ENCODE measurements at regions not wholly inside any gene's neighbourhood (a gene's known extent, or its start where the extent isn't known, plus 50 kb on each side); places are given as distances from the start of the nearest gene placed in this dataset.
A peak's percentile ranks its signal among the peaks of the same experiment; 100 is the strongest.

DNA sequence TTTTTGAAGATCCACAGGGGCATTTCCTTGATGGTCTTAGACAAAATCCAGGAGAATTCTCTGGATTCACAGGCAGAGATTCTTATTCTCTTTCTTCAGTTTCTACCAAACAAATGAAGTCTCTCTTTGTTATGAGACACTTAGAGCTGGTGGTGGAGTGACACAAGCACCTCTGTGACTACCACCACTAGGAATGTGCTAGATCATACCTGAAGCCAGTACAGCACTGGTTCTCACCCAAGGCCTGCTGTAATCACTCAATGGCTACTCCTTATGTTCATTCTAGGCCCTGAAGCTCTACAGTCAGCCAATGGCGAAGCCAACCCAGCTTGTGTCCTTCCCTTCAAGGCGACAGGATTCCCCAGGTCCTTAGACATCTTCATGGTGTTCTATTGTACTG, 482.3 kb downstream of the TRAM1L1 start:
- intact Hi-C loops (cut with DNase I, micrococcal nuclease), result no loop called here
- CTCF ChIA-PET, result no interaction called here

DNA sequence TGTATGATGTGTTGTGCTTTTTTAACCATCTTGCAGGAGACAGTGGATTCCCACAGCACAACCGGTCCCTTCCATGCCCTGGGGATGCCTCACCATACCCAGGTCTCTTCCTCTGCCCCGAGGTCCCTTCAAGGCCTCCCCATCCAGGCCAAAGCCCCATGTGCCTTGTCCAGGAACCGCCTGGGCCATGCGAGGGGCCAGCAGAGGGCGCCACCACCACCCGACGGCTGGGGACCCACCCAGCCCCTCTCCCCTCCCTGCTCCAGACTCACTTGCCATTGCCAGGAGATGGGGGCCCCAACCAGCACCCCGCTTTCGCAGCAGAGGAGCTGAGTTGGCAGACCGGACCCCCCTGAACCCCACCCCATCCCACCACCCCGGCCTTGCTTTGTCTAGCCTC, 485.5 kb downstream of the TRAM1L1 start:
- TF ChIP-seq, protein P1, sequence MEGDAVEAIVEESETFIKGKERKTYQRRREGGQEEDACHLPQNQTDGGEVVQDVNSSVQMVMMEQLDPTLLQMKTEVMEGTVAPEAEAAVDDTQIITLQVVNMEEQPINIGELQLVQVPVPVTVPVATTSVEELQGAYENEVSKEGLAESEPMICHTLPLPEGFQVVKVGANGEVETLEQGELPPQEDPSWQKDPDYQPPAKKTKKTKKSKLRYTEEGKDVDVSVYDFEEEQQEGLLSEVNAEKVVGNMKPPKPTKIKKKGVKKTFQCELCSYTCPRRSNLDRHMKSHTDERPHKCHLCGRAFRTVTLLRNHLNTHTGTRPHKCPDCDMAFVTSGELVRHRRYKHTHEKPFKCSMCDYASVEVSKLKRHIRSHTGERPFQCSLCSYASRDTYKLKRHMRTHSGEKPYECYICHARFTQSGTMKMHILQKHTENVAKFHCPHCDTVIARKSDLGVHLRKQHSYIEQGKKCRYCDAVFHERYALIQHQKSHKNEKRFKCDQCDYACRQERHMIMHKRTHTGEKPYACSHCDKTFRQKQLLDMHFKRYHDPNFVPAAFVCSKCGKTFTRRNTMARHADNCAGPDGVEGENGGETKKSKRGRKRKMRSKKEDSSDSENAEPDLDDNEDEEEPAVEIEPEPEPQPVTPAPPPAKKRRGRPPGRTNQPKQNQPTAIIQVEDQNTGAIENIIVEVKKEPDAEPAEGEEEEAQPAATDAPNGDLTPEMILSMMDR (IDR thresholded peaks at IDR 0.05), result no peak
- intact Hi-C loops (cut with DNase I, micrococcal nuclease), result no loop called here
- Histone ChIP-seq H3K27ac (ENCODE audit: low read depth in 1 of 2, low read length in 2 of 2) (no peak overlapping the region), H3K36me3 (ENCODE audit: insufficient read depth, low read length) (no peaks in the 10 kb centered on the region), H3K9me3 (ENCODE audit: control insufficient read depth in 1 of 2, insufficient read depth in 1 of 2, low read length in 2 of 2) (peaks cover 4 to 22% of the 10 kb centered on the region in 2 experiments), H3K4me3 (ENCODE audit: low read length) (no peak overlapping the region), H3K27me3 (ENCODE audit: control insufficient read depth in 1 of 2, insufficient read depth in 2 of 2, low read length in 2 of 2) (no peaks in the 10 kb centered on the region), H3K4me1 (ENCODE audit: insufficient read depth, low read length) (no peaks in the 10 kb centered on the region)
- no peaks in the 10 kb centered on the region for H3K27me3 Mint-ChIP-seq
- peak in 2 of 14 experiments; percentile 7 to 31 for DNase-seq
- POLR2A ChIA-PET, result no interaction called here
- H3K9me3 Mint-ChIP-seq, result no peaks in the 10 kb centered on the region
- H3K27ac Mint-ChIP-seq, result no peak overlapping the region
- no peak overlapping the region for H3K4me3 Mint-ChIP-seq
- ATAC-seq (ENCODE audit: poor library complexity), result no peak
- no peaks in the 10 kb centered on the region for H3K4me1 Mint-ChIP-seq (ENCODE audit: low read depth)
- CTCF ChIA-PET, result no interaction called here
- H3K36me3 Mint-ChIP-seq (ENCODE audit: low read depth), result no peaks in the 10 kb centered on the region

More for the DNA sequence above, 482.3 kb downstream of the TRAM1L1 start:
- Mint-ChIP-seq H3K36me3 (ENCODE audit: low read depth) (no peaks in the 10 kb centered on the region), H3K4me1 (ENCODE audit: low read depth) (no peaks in the 10 kb centered on the region), H3K4me3 (no peak overlapping the region), H3K27me3 (no peaks in the 10 kb centered on the region), H3K27ac (no peak overlapping the region), H3K9me3 (no peaks in the 10 kb centered on the region)
- Histone ChIP-seq H3K36me3 (ENCODE audit: insufficient read depth, low read length) (no peaks in the 10 kb centered on the region), H3K27me3 (ENCODE audit: control insufficient read depth in 1 of 2, insufficient read depth in 2 of 2, low read length in 2 of 2) (no peaks in the 10 kb centered on the region), H3K9me3 (ENCODE audit: control insufficient read depth in 1 of 2, insufficient read depth in 1 of 2, low read length in 2 of 2) (peaks cover 4 to 19% of the 10 kb centered on the region in 2 experiments), H3K27ac (ENCODE audit: low read depth in 1 of 2, low read length in 2 of 2) (no peak overlapping the region), H3K4me3 (ENCODE audit: low read length) (no peak overlapping the region), H3K4me1 (ENCODE audit: insufficient read depth, low read length) (no peaks in the 10 kb centered on the region)
- TF ChIP-seq, protein P1 (IDR thresholded peaks at IDR 0.05), result no peak
- DNase-seq (no peak), ATAC-seq (ENCODE audit: poor library complexity) (no peak)
- POLR2A ChIA-PET, result no interaction called here

DNA sequence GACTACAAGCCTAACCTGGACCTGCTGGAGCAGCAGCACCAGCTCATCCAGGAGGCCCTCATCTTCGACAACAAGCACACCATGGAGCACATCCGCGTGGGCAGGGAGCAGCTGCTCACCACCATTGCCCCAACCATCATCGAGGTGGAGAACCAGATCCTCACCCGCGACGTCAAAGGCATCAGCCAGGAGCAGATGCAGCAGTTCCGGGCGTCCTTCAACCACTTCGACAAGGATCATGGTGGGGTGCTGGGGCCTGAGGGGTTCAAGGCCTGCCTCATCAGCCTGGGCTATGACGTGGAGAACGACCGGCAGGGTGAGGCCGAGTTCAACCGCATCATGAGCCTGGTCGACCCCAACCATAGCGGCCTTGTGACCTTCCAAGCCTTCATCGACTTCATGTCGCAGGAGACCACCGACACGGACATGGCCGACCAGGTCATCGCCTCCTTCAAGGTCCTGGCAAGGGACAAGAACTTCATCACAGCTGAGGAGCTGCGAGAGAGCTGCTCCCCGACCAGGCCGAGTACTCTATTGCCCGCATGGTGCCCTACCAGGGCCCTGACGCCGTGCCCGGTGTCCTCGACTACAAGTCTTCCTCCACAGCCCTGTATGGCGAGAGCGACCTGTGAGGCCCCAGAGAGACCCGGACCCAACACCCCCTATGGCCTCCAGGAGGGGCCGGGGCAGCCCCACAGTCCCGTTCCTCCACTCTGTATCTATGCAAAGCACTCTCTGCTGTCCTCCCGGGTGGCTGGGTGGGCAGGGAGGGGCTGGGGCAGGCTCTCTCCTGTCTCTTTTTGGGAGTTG, 486.2 kb downstream of the TRAM1L1 start:
- ChIA-PET POLR2A (no interaction called here), CTCF (no interaction called here)
- Mint-ChIP-seq H3K27me3 (no peaks in the 10 kb centered on the region), H3K4me1 (ENCODE audit: low read depth) (no peaks in the 10 kb centered on the region), H3K4me3 (no peak overlapping the region), H3K36me3 (ENCODE audit: low read depth) (no peaks in the 10 kb centered on the region), H3K9me3 (no peaks in the 10 kb centered on the region), H3K27ac (no peak overlapping the region)
- TF ChIP-seq, protein P1 (IDR thresholded peaks at IDR 0.05), result no peak
- intact Hi-C loops (cut with DNase I, micrococcal nuclease), result no loop called here
- H3K9me3 ChIP-seq (ENCODE audit: control insufficient read depth in 1 of 2, insufficient read depth in 1 of 2, low read length in 2 of 2), result peaks cover 4 to 22% of the 10 kb centered on the region in 2 experiments
- no peaks in the 10 kb centered on the region for H3K4me1 ChIP-seq (ENCODE audit: insufficient read depth, low read length)
- no peaks in the 10 kb centered on the region for H3K36me3 ChIP-seq (ENCODE audit: insufficient read depth, low read length)
- H3K4me3 ChIP-seq (ENCODE audit: low read length), result no peak overlapping the region
- DNase-seq (peak in 3 of 14 experiments; percentile 3 to 25 (median 10)), ATAC-seq (ENCODE audit: poor library complexity) (no peak)
- H3K27ac ChIP-seq (ENCODE audit: low read depth in 1 of 2, low read length in 2 of 2), result no peak overlapping the region
- no peaks in the 10 kb centered on the region for H3K27me3 ChIP-seq (ENCODE audit: control insufficient read depth in 1 of 2, insufficient read depth in 2 of 2, low read length in 2 of 2)
